ENCODE measurements at regions not wholly inside any gene's neighbourhood (a gene's known extent, or its start where the extent isn't known, plus 50 kb on each side); places are given as distances from the start of the nearest gene placed in this dataset.

DNA sequence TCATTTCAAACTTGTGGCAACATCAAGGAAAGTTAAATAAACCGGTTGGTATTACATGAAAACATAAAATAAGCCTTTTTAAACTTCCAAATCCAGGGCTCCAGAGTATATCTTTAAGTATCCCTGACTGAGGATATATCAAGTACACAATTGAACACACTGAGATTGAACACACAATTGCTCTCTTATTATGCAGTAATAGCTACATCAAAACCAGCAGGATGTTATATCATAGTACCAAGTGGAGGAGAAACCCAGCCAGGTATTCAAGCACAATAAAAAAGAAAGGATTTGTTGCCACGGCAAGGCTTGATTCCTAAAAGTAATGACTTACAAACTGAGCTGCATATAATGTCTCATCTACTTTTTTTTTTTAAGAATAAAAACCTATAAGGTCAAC lies 605.8 kb downstream of the SPOCK3 start:
- DNase-seq (ENCODE audit: low read depth in 2 of 2): no peak

DNA sequence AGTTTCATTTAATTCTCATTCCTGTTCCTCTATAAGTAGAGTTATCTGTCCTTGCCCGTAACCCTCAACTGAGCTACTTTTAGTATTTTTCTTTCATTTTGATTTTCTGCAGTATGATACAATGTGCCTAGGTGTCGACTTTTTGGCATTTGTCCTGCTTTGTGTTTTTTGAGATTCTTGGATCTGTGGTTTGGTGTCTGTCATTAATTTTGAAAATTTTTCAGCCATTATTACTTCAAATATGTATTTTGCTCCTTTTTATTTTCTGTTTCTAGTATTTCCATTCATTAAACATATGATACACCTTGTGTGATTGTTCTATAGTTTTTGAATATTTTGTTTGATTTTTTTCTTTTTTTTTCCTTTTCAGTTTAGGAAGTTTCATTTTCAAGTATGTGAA lies 598.9 kb downstream of the SPOCK3 start:
- DNase-seq (ENCODE audit: low read depth in 2 of 2): no peak

DNA sequence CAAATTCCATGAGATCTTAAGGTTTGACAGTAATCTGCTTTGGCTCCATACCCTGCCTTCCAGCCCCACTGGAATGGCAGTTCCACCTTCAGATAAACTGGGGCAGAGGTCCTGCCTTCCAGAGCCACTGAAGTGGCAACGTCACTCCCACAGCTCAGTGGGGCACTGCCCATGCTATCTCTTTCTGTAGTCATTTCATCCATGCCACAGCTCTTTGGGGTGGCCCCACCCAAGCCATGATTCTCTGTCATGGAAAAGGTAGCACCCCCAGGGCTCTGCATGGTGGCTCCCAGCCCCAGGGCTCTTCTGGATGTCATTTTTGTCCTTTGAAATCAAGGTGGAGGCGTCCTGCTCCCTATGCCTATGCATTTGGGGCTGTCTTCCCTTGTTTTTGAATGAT lies 596.5 kb downstream of the SPOCK3 start:
- DNase-seq (ENCODE audit: low read depth in 2 of 2): no peak

DNA sequence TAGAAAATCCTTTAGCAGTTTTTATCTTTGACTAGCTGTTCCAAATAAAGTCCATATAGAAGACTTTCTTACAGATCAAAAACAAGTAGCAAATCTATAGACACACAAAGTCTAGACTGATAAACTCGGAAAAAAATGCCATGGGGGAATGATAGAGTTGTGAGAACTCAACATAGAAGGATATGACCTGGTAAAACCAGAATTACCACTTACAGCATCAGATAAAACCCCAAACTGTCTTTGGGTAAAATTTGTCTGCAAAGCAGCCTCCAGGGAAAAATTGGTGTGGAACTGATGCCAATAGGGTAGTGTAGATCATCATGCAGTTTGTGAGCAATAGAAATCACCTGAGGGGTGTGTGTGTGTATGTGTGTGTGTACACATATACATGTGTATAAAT lies 579.1 kb downstream of the SPOCK3 start:
- no peak for DNase-seq (ENCODE audit: low read depth in 2 of 2)

DNA sequence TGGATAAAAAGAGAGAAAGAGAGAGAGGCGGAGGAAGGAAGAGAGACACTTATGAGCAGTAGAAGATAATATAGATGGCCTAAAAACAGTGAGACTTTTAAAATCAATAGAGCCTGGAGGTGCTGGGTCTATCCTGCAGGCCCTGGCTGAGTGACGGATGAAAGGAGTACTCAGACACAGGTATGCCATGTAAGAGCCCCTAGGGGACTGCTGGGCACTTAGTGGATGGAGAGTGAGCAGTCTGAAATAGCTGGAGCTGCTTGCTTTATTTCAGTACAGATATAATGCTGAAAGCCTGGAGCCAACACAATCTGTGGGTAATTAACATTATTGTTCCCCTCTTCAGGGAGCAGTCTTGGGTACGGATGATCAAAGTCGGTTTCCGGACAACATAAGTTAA lies 578.6 kb downstream of the SPOCK3 start:
- no peak for DNase-seq (ENCODE audit: low read depth in 2 of 2)

DNA sequence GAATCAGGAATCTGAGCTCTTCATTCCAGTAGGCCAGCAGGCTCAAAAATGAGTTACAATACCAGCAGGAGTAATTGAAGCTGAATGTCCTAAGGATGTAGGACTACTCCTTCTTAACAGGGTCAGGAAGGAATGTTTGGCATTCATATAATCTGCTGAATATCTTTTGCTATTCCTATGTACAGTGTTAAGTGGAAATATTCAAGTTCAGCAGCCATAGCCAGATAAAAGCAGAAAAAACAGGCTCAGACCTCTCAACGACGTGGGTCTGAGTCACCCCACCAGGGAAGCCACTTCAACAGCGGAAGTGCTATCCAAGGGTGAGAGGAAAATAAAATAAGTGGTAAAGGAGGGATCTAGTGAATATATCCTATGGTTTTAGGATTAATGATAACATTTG lies 577.0 kb downstream of the SPOCK3 start:
- DNase-seq (ENCODE audit: low read depth in 2 of 2): no peak

DNA sequence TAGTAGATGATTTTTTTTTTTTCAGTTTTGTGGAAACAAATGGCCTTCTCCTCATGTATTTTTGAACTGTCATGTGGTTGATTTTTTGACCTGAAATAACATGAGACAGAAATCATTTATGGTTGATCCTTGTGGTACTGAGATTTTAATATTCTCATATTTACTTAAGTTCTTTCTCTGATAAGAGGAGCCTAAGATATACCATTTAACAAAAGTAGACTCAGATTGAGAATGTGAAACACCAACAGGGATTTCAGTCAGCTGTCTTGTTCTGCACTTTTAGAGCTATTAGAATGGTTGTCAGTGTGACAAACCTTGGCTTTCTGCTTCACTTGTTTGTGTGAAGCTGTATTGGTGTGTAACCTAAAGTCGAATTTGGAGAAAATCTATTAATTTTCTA lies 575.7 kb downstream of the SPOCK3 start:
- no peak for DNase-seq (ENCODE audit: low read depth in 2 of 2)

DNA sequence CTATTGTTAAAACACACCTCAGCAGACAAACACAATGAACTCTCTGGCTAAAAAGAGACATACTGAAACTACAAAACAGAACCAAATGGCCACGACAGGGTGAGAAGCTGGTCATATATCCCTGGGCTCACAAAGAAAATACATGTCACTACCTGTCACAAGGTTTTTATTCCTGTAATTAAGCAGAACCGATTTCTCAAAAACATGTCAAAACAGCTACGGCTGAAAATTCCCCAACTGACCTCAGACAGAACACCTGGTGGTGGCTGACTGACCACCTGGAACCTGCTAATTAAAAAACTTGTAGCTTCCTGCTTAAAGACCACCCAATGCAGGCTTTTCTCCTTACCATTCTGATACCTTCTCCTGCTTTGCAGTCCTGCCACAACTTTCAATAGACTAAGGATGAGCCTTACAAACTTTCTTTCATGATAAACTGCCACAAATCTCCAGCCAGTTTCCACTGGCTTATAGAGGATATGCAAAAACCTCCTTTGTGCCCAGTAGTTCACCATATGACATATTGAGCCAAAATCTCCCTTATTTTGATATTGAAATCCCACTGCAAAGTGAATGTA lies 571.9 kb downstream of the SPOCK3 start:
- no peak for DNase-seq (ENCODE audit: low read depth in 2 of 2)

DNA sequence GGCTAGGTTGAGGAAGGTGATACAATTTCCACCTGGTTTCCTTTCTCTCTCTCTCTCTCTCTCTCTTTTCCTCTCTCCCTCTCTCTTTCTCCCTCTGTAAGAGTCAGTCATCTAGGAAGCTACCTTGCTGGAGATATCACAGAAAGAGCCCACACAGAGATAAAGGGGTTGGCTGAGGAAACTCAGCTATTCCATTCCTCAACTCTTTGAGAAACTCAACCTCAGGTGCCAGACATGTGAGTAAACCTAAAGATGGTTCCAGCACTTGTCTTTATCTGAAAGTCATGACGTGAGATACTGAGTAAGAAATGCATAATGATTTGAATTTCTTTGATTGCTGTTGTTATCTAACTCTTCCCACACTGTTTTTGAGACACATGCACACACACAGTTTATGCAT lies 564.0 kb downstream of the SPOCK3 start:
- DNase-seq (ENCODE audit: low read depth in 2 of 2): no peak

DNA sequence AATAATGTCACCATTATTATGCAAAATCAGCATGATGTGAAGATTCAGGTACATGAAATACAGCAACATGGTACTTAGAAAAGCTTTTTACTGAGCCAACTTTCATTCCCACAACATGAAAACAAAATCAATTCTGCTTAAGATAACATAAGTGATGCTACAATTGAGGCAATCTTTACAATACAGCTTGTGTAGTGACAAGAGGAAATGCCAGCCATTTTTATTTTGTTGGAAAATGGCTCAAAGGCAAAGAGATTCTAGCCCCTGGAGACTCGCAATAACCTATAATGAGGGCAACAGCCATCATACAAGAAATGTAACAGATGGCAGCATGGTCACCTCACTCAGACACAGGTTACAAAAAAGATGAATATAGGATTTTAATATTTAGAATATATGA lies 560.4 kb downstream of the SPOCK3 start:
- no peak for DNase-seq (ENCODE audit: low read depth in 2 of 2)

DNA sequence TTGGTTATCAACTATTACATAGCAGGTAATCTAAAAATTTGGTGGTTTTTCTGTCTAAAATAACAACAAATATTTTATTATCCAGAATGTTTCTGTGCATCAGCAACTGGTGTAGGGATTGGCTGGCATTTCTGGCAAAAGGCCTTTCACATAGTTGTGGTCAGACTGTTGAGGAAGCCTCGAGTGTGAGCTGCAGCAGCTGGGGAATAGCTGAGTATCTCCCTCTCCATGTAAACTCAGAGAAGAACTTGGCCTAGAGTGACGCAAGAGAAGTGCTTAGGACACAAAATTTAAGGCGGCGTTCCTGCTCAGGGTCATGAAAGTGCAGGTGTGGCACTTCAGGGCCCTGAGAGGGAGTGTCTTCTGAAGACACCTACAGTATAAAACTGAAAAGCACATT lies 558.9 kb downstream of the SPOCK3 start:
- DNase-seq (ENCODE audit: low read depth in 2 of 2): no peak

DNA sequence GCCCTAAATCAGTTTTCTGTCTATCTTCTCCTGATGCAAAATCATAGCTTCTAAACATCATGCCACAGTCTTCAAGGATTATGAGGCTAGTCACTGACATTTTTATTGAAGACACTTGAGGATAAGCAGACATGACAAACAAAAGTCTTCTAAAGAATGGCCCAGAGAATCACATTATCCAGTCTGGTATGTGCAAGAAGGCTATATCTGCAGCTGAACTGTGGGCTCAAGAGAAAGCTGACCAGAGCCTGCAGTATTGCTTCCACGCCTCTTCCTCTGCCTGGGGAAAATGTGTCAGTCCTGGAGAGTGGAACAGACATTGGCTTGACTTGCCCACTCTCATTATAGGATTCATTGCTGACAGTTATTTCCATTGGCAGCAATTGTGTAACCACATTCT lies 553.5 kb downstream of the SPOCK3 start:
- no peak for DNase-seq (ENCODE audit: low read depth in 2 of 2)

DNA sequence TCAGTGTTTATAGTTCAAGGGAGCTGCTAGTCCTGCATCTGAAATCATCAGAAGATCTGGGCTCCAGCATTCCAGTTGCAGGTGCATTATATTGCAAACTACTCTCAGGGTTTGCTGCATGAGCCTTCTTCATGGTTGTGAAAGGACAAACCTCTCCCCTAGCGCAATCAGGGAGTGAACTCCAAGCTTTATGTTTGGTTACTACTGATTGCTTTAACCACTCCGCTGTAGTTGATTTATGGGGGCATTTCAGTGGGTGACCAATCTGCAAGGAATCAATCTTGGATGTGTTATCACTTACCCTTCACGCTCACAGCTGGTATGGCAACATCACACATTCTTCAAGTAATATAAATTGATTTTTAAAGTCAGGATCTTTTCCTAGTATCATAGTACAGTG lies 552.1 kb downstream of the SPOCK3 start:
- DNase-seq (ENCODE audit: low read depth in 2 of 2): no peak
